LHCN-M2 (cell line): ENCODE measurements at regions not wholly inside any gene's neighbourhood (a gene's known extent, or its start where the extent isn't known, plus 50 kb on each side); places are given as distances from the start of the nearest gene placed in this dataset.
"Not testable (repeated sequence)": the region's sequence is repeated elsewhere in the genome, so short reads cannot be mapped to it uniquely, and the experiment has no call there.

Experiments
- DNase-seq: peaks from one replicate; pipeline ENCODE4 v3.0.0-alpha.2; 2012; ENCODE audit warnings: low read depth

- no peak for DNase-seq
These were observed 58.0 kb upstream of the FBXO11 start for GRCh38 chr2:47964277-47964676.

GRCh38 chr2:47964722-47965434 is 58.6 kb upstream of the FBXO11 start:
- DNase-seq = peak; percentile 3

GRCh38 chr2:47976728-47977127 is 70.4 kb upstream of the FBXO11 start:
- not testable (repeated sequence) for DNase-seq

GRCh38 chr2:47984041-47984440 is 77.7 kb upstream of the FBXO11 start:
- no peak for DNase-seq

- DNase-seq = no peak
These were observed 84.2 kb upstream of the FBXO11 start for GRCh38 chr2:47990503-47990902.

- no peak for DNase-seq
These were observed 86.4 kb upstream of the FBXO11 start for GRCh38 chr2:47992671-47993070.

- no peak for DNase-seq
These were observed 90.5 kb upstream of the FBXO11 start for GRCh38 chr2:47996808-47997207.

GRCh38 chr2:47999512-47999911 is 93.2 kb upstream of the FBXO11 start:
- DNase-seq = no peak

GRCh38 chr2:48001498-48001897 is 95.2 kb upstream of the FBXO11 start:
- DNase-seq = no peak

- DNase-seq = no peak
These were observed 99.8 kb upstream of the FBXO11 start for GRCh38 chr2:48006094-48006493.

- DNase-seq = no peak
These were observed 101.5 kb upstream of the FBXO11 start for GRCh38 chr2:48007699-48008268.

GRCh38 chr2:48009256-48009655 is 103.0 kb upstream of the FBXO11 start:
- DNase-seq = no peak

GRCh38 chr2:48015421-48015820 is 109.1 kb upstream of the FBXO11 start:
- DNase-seq = no peak

- no peak for DNase-seq
These were observed 110.1 kb upstream of the FBXO11 start for GRCh38 chr2:48016225-48017019.

GRCh38 chr2:48017136-48017535 is 110.8 kb upstream of the FBXO11 start:
- DNase-seq = no peak

GRCh38 chr2:48018480-48018879 is 112.2 kb upstream of the FBXO11 start:
- no peak for DNase-seq

- DNase-seq = no peak
These were observed 120.6 kb upstream of the FBXO11 start for GRCh38 chr2:48026865-48027264.

- no peak for DNase-seq
These were observed 126.5 kb upstream of the FBXO11 start for GRCh38 chr2:48032765-48033164.

- DNase-seq = no peak
These were observed 128.0 kb upstream of the FBXO11 start for GRCh38 chr2:48034295-48034694.

- DNase-seq = no peak
These were observed 130.0 kb upstream of the FBXO11 start for GRCh38 chr2:48036312-48036711.

GRCh38 chr2:48039209-48039990 is 133.1 kb upstream of the FBXO11 start:
- DNase-seq = no peak

GRCh38 chr2:48043131-48043700 is 136.9 kb upstream of the FBXO11 start:
- no peak for DNase-seq
